ENCODE measurements at regions not wholly inside any gene's neighbourhood (a gene's known extent, or its start where the extent isn't known, plus 50 kb on each side); places are given as distances from the start of the nearest gene placed in this dataset.
A peak's percentile ranks its signal among the peaks of the same experiment; 100 is the strongest.

- no peak for ATAC-seq
- intact Hi-C loops (cut with DNase I): no loop called here
- peaks cover 0 to 4% of the 10 kb centered on the region in 2 donors for H3K4me1 ChIP-seq
- H3K4me3 ChIP-seq: no peak overlapping the region
- peaks cover 0 to 17% of the 10 kb centered on the region in 2 donors for H3K9me3 ChIP-seq
- no peak for DNase-seq
- no peak for TF ChIP-seq CTCF (IDR thresholded peaks at IDR 0.05)
- no peak overlapping the region for H3K27ac ChIP-seq
- no peaks in the 10 kb centered on the region for H3K27me3 ChIP-seq
- no peaks in the 10 kb centered on the region for H3K36me3 ChIP-seq
These were observed 115.8 kb upstream of the TMTC4 start for GRCh38 chr13:100790405-100790804.

GRCh38 chr13:100789968-100790367 lies 115.4 kb upstream of the TMTC4 start:
- no peaks in the 10 kb centered on the region for H3K27me3 ChIP-seq
- no peaks in the 10 kb centered on the region for H3K36me3 ChIP-seq
- H3K9me3 ChIP-seq: peaks cover 0 to 16% of the 10 kb centered on the region in 2 donors
- DNase-seq: peak in 2 of 4 donors; percentile 0 to 5
- intact Hi-C loops (cut with DNase I): no loop called here
- ATAC-seq: peak; percentile 4
- TF ChIP-seq CTCF (IDR thresholded peaks at IDR 0.05): no peak
- H3K27ac ChIP-seq: no peak overlapping the region
- peaks cover 0 to 4% of the 10 kb centered on the region in 2 donors for H3K4me1 ChIP-seq
- no peak overlapping the region for H3K4me3 ChIP-seq

- peak; percentile 97 for ATAC-seq
- intact Hi-C loops (cut with DNase I): no loop called here
- no peak overlapping the region for H3K27ac ChIP-seq
- TF ChIP-seq CTCF (IDR thresholded peaks at IDR 0.05): no peak
- peaks cover 0 to 4% of the 10 kb centered on the region in 2 donors for H3K4me1 ChIP-seq
- peak in 3 of 4 donors; percentile 30 to 52 (median 48) for DNase-seq
- no peaks in the 10 kb centered on the region for H3K27me3 ChIP-seq
- no peak overlapping the region for H3K4me3 ChIP-seq
- peaks cover 0 to 13% of the 10 kb centered on the region in 2 donors for H3K9me3 ChIP-seq
- no peaks in the 10 kb centered on the region for H3K36me3 ChIP-seq
These were observed 114.9 kb upstream of the TMTC4 start for GRCh38 chr13:100789481-100789880.

- no peak for TF ChIP-seq CTCF (IDR thresholded peaks at IDR 0.05)
- DNase-seq (no peak), ATAC-seq (peak; percentile 6)
- Histone ChIP-seq H3K27me3 (no peaks in the 10 kb centered on the region), H3K9me3 (peaks cover 0 to 13% of the 10 kb centered on the region in 2 donors), H3K36me3 (no peaks in the 10 kb centered on the region), H3K4me3 (no peak overlapping the region), H3K27ac (no peak overlapping the region), H3K4me1 (peaks cover 0 to 4% of the 10 kb centered on the region in 2 donors)
- intact Hi-C loops (cut with DNase I): no loop called here
These were observed 114.4 kb upstream of the TMTC4 start for GRCh38 chr13:100789025-100789424.

- H3K4me3 ChIP-seq: no peak overlapping the region
- peaks cover 0 to 10% of the 10 kb centered on the region in 2 donors for H3K9me3 ChIP-seq
- DNase-seq: no peak
- intact Hi-C loops (cut with DNase I): no loop called here
- ATAC-seq: peak; percentile 4
- H3K4me1 ChIP-seq: peaks cover 0 to 4% of the 10 kb centered on the region in 2 donors
- TF ChIP-seq CTCF (IDR thresholded peaks at IDR 0.05): no peak
- no peak overlapping the region for H3K27ac ChIP-seq
- H3K36me3 ChIP-seq: no peaks in the 10 kb centered on the region
- H3K27me3 ChIP-seq: no peaks in the 10 kb centered on the region
These were observed 113.9 kb upstream of the TMTC4 start for GRCh38 chr13:100788540-100788939.

Data from left lung (tissue), 4 donors.